Stomach (tissue), 8 donors: ENCODE measurements at regions not wholly inside any gene's neighbourhood (a gene's known extent, or its start where the extent isn't known, plus 50 kb on each side); places are given as distances from the start of the nearest gene placed in this dataset.
"Not testable (repeated sequence)": the region's sequence is repeated elsewhere in the genome, so short reads cannot be mapped to it uniquely, and the experiment has no call there.

Source experiments
- DNase-seq, 2 donors: peaks; one replicate each; pipeline versions ENCODE4 v3.0.0 to v3.0.0-alpha.2; 2013 to 2019
- H3K27ac ChIP-seq, 5 donors: fragments of 200-600 bp in 4 of 5; sonication (generic) in 4 of 5; one replicate each; pipeline ENCODE4 v1.5.1; 2013 to 2019; ENCODE audit warnings: mild to moderate bottlenecking in 1 of 5, moderate library complexity in 1 of 5
- H3K27me3 ChIP-seq, 3 donors: fragments of 200-600 bp; sonication (generic); one replicate each; pipeline ENCODE4 v1.5.1; 2017 to 2019; ENCODE audit warnings: mixed run types in 1 of 3
- H3K36me3 ChIP-seq, 4 donors: fragments of 200-600 bp; sonication (generic); 1 replicate in 3 of 4; 2 replicates in 1 of 4; pipeline ENCODE4 v1.5.1; 2016 to 2019
- H3K4me1 ChIP-seq, 4 donors: fragments of 200-600 bp; sonication (generic); one replicate each; pipeline ENCODE4 v1.5.1; 2016 to 2019
- H3K4me3 ChIP-seq, 4 donors: fragments of 200-600 bp; sonication (generic) in 3 of 4; one replicate each; pipeline ENCODE4 v1.5.1; 2016 to 2019; ENCODE audit warnings: mild to moderate bottlenecking in 1 of 4
- H3K9me3 ChIP-seq, 4 donors: fragments of 200-600 bp; sonication (generic); one replicate each; pipeline ENCODE4 v1.5.1; 2016 to 2019
- EP300 ChIP-seq: sonication (generic); formaldehyde crosslinking; IDR thresholded peaks from one replicate; pipeline ENCODE4 v1.6.1; 2017; ENCODE audit warnings: antibody characterized with exemption
- POLR2A ChIP-seq, 4 donors: fragments of 450-650 bp; IDR thresholded peaks; one replicate each; pipeline ENCODE4 v1.6.1; 2016; ENCODE audit warnings: antibody characterized with exemption in 4 of 4, control low read depth in 2 of 4, mild to moderate bottlenecking in 1 of 4, moderate library complexity in 1 of 4
- POLR2AphosphoS5 ChIP-seq, 3 donors: sonication (generic); formaldehyde crosslinking; IDR thresholded peaks; one replicate each; pipeline ENCODE4 v1.6.1; 2016; ENCODE audit warnings: antibody characterized with exemption in 3 of 3
- WGBS, 5 donors: extraction: QIAGEN DNeasy Blood & Tissue Kit in 3 of 5; methylation state at CpG; one replicate each; pipeline versions ENCODE4 v1.1.5 to v1.1.7; 2013 to 2018; 5-methylcytosine and 5-hydroxymethylcytosine counted together
- intact Hi-C: fragments of 100-400 bp; cut with DNase I; formaldehyde crosslinking; loops from one replicate; pipeline ENCODE4 v1.15.1; 2023; ENCODE audit warnings: low total_unique reads
- TF ChIP-seq, protein P1 (sequence below), 7 experiments: fragments of 450-650 bp in 4 of 7; fragments of 200-600 bp in 3 of 7; sonication (generic) in 3 of 7; IDR thresholded peaks; one replicate each; pipeline ENCODE4 v1.5.1; 2016 to 2019; ENCODE audit warnings: antibody characterized with exemption in 7 of 7, control low read depth in 2 of 7, mild to moderate bottlenecking in 1 of 7
- donor health status: healthy with polysubstance abuse.
- donor health status: Bipolar disorder and iron deficiency.
- donor health status: healthy.

DNA sequence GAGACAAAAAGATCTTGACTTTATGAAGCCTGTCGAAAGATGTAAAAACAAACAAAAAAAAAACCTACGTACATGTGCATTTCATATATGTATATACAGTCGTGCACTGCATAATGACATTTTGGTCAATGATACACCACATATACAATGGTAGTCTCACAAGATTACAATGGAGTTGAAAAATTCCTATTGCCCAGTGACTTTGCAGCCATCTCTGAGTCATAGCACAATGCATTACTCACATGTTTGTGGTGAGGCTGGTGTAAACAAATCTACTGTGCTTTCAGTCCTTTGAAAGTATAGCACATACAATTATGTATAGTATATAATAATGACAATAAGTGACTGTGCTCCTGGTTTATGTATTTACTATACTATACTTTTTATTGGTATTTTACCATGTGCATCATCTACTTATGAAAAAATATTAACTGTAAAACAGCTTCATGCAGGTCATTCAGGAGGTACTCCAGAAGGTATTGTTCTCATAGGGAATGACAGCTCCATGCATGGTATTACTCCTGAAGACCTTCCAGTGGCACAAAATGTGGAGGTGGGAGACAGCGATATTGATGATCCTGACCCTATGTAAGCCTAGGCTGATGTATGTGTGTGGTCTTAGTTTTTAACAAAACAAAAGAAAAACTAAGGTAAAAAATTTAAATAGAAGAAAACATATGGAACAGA, 73.7 kb upstream of the FST start:
- TF ChIP-seq POLR2AphosphoS5 (IDR thresholded peaks at IDR 0.05), result no peak
- no peak for TF ChIP-seq EP300
- no peak for TF ChIP-seq POLR2A (IDR thresholded peaks at IDR 0.05)
- TF ChIP-seq, protein P1, sequence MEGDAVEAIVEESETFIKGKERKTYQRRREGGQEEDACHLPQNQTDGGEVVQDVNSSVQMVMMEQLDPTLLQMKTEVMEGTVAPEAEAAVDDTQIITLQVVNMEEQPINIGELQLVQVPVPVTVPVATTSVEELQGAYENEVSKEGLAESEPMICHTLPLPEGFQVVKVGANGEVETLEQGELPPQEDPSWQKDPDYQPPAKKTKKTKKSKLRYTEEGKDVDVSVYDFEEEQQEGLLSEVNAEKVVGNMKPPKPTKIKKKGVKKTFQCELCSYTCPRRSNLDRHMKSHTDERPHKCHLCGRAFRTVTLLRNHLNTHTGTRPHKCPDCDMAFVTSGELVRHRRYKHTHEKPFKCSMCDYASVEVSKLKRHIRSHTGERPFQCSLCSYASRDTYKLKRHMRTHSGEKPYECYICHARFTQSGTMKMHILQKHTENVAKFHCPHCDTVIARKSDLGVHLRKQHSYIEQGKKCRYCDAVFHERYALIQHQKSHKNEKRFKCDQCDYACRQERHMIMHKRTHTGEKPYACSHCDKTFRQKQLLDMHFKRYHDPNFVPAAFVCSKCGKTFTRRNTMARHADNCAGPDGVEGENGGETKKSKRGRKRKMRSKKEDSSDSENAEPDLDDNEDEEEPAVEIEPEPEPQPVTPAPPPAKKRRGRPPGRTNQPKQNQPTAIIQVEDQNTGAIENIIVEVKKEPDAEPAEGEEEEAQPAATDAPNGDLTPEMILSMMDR (IDR thresholded peaks at IDR 0.05), result no peak
- WGBS, 5 donors, result 84 to 88% (median 86%) methylated on average over 4 of the region's 4 CpGs

DNA sequence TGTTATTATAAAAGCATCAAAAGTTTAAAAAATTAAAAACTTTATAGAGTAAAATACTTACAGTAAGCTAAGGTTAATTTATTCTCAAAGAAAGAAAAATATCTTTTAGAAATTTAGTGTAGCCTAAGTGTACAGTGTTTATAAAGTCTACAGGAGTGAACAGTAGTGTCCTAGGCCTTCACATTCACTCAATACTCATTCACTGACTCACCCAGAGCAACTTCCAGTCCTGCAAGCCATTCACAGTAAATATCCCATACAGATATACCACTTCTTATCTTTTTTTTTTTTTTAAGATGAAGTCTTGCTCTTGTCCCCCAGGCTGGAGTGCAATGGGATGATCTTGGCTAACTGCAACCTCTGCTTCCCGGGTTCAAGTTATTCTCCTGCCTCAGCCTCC, 73.1 kb upstream of the FST start:
- WGBS, 5 donors, result 89 to 100% (median 96%) methylated on average over 1 of the region's 1 CpG
- Histone ChIP-seq H3K36me3 (no peaks in the 10 kb centered on the region), H3K4me3 (no peak overlapping the region), H3K4me1 (peaks cover 0 to 4% (median 0%) of the 10 kb centered on the region in 4 donors), H3K27ac (no peak overlapping the region), H3K27me3 (no peaks in the 10 kb centered on the region), H3K9me3 (peaks cover 0 to 3% (median 0%) of the 10 kb centered on the region in 4 donors)
- no peak for TF ChIP-seq POLR2AphosphoS5 (IDR thresholded peaks at IDR 0.05)
- no peak for TF ChIP-seq POLR2A (IDR thresholded peaks at IDR 0.05)
- intact Hi-C loops, result no loop called here
- DNase-seq, result no peak

More for the DNA sequence above, 73.7 kb upstream of the FST start:
- Histone ChIP-seq H3K27ac (no peak overlapping the region), H3K27me3 (no peaks in the 10 kb centered on the region), H3K36me3 (no peaks in the 10 kb centered on the region), H3K4me3 (no peak overlapping the region), H3K9me3 (peaks cover 0 to 3% (median 0%) of the 10 kb centered on the region in 4 donors), H3K4me1 (peaks cover 0 to 4% (median 0%) of the 10 kb centered on the region in 4 donors)
- no peak for DNase-seq
- intact Hi-C loops, result no loop called here

DNA sequence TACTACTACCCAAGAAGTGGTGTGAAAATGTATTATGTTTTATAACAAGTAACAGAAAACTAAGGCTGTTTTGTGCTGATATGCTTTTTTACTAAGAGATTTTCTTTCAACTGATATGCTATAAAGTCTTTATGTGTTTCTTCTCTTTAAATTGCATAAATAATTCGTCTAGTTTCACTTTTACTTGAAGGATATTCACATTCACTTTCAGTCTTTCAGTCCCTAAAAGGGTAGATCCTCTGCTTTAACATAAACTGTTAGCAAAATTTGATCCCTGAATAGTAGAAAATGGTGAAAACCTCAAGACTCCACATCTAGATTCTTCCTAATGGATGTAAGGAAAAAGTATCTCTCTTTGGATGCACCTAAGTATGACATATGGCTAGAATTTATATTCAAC, 69.0 kb upstream of the FST start:
- Histone ChIP-seq H3K4me3 (no peak overlapping the region), H3K9me3 (no peaks in the 10 kb centered on the region), H3K36me3 (no peaks in the 10 kb centered on the region), H3K27ac (no peak overlapping the region), H3K4me1 (no peaks in the 10 kb centered on the region), H3K27me3 (no peaks in the 10 kb centered on the region)
- 21 to 34% (median 27%) methylated on average over 1 of the region's 1 CpG for WGBS, 5 donors
- intact Hi-C loops, result no loop called here
- DNase-seq, result no peak
- TF ChIP-seq POLR2A (IDR thresholded peaks at IDR 0.05), result no peak
- TF ChIP-seq, protein P1 (IDR thresholded peaks at IDR 0.05), result no peak
- no peak for TF ChIP-seq EP300
- TF ChIP-seq POLR2AphosphoS5 (IDR thresholded peaks at IDR 0.05), result no peak

DNA sequence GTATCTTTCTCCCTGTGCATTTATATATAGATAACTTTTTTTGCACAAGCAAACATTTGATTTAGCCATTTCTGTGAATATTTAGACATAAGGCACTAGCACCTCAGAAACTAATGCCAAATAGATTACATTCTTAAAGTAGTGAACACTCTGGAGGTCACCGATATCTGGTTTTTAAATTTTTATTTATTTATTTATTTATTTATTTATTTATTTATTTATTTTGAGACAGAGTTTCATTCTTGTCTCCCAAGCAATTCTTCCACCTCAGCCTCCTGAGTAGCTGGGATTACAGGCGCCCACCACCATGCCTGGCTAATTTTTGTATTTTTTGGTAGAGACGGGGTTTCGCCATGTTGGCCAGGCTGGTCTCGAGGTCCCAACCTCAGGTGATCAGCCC, 67.9 kb upstream of the FST start:
- H3K27ac ChIP-seq, H3K4me3 ChIP-seq, intact Hi-C loops, H3K4me1 ChIP-seq, H3K36me3 ChIP-seq, H3K27me3 ChIP-seq, DNase-seq, H3K9me3 ChIP-seq: not testable (repeated sequence)
- WGBS, 5 donors, result 87 to 97% (median 97%) methylated on average over 5 of the region's 5 CpGs

DNA sequence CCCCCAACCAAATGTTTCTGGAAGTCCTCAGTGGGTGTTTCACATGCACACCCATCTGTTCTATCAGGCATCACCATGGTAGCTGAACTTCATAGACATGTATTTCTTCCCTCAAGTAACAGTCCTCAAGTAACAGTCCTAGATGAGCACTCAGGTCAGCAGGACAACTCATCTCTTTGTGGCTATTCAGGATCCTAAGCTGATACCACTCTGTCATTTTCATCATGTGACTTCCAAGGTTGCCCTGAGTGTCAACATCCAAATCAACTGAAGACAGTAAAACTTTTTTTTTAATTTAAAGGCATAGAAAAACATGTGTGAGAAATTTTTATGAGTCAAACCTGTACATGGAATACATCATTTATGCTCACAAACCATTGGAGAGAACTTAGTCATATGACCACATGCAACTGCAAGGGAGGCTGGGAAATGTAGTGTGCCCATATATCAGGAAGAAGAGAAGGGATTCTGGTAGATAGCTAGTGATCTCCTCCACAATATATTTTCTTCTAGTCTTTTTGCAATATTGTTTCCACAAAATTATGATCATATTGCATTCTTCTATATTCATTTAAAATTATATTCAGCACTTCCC, 64.2 kb upstream of the FST start:
- no peaks in the 10 kb centered on the region for H3K4me1 ChIP-seq
- H3K9me3 ChIP-seq, result no peaks in the 10 kb centered on the region
- H3K4me3 ChIP-seq, result no peak overlapping the region
- no peaks in the 10 kb centered on the region for H3K27me3 ChIP-seq
- no peak for DNase-seq
- no peak for TF ChIP-seq EP300
- TF ChIP-seq, protein P1 (IDR thresholded peaks at IDR 0.05), result no peak
- TF ChIP-seq POLR2A (IDR thresholded peaks at IDR 0.05), result no peak
- TF ChIP-seq POLR2AphosphoS5 (IDR thresholded peaks at IDR 0.05), result no peak
- intact Hi-C loops, result no loop called here
- no peaks in the 10 kb centered on the region for H3K36me3 ChIP-seq
- H3K27ac ChIP-seq, result no peak overlapping the region
